ENCODE measurements at regions not wholly inside any gene's neighbourhood (a gene's known extent, or its start where the extent isn't known, plus 50 kb on each side); places are given as distances from the start of the nearest gene placed in this dataset.

GRCh38 chr21:38670861-38671260, 134.9 kb upstream of the ETS2 start:
- no peak for TF ChIP-seq POLR2A (IDR thresholded peaks at IDR 0.05; ENCODE audit: extremely low read depth, insufficient read length)
- no peak for TF ChIP-seq CTCF (IDR thresholded peaks at IDR 0.05; ENCODE audit: low read depth, low read length)
- TF ChIP-seq MAX (IDR thresholded peaks at IDR 0.05; ENCODE audit: low read depth, low read length) = no peak
- no peak for TF ChIP-seq MYC (IDR thresholded peaks at IDR 0.05; ENCODE audit: low read depth, low read length)
